ENCODE measurements at regions not wholly inside any gene's neighbourhood (a gene's known extent, or its start where the extent isn't known, plus 50 kb on each side); places are given as distances from the start of the nearest gene placed in this dataset.
"Not testable (repeated sequence)": the region's sequence is repeated elsewhere in the genome, so short reads cannot be mapped to it uniquely, and the experiment has no call there.

GRCh38 chr4:187332141-187332540, 608.5 kb upstream of the FAT1 start:
- no peak for DNase-seq (ENCODE audit: low read depth)

- no peak for DNase-seq (ENCODE audit: low read depth)
Observed at GRCh38 chr4:187333151-187333550, 609.5 kb upstream of the FAT1 start.

DNA sequence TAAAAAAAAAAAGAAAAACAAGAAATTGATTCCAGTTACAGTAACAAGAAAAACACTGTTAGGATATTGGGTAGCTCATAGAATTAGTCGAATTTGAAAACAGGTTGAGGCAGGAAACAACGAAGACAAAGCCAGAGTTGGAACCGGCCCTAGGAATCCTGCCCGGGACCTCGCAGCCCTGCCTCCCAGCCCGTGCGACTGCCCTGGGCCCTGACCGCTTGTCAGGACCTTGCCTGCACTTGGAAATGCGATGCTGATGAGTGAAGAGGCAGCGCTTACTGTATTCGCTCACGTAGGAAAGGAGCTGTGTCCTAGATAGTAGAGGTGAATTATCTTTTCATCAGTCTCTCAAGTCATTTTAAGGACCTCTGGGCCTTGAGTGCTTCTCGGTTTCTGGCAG, 611.7 kb upstream of the FAT1 start:
- DNase-seq (ENCODE audit: low read depth) = no peak

DNA sequence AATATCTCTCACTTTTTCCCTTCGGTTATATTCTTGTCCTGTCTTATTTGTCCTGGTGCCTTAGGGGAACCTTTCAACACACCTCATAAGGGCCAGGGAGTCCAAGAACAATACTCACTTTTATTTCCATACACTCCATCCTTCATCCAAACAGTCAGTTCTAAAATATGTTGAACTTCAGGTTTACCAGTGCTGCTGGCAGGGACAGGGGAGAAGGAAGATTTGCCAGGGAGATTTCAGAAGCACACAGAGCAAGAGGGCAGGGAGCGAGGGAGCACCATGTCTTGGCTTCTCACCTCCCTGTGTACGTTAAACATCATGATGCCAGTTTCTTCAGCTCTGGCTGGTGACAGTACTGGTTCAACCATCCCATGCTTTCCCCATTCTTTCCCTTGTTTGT, 631.1 kb upstream of the FAT1 start:
- DNase-seq (ENCODE audit: low read depth) = no peak

DNA sequence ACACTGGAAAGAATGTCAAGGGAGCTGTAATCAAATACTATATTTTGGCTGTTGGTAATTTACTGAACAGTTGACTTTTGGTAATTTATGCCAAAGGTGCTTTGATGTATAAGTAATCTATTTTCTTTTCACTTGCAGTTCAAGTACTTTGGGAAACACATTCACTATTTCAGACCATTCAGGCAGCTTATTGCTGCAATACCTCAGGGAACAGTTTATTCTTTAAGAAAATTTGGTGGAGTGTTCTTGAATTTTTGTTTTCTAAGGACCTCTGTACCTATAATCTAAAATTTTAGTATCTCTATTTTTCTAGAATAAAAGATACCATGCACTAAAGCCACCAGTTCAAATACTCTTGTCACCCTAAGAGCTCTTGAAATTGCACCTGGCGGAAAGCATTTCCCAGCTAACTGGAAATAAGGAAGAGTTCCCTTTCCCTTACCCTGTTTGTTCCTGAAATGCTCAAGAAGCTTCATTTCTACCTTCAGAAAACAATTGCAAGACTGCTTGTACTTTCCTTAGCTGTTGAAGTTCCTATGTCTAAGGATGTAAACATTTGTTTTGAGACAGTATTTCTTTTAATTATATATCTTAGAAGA, 633.5 kb upstream of the FAT1 start:
- no peak for DNase-seq (ENCODE audit: low read depth)

DNA sequence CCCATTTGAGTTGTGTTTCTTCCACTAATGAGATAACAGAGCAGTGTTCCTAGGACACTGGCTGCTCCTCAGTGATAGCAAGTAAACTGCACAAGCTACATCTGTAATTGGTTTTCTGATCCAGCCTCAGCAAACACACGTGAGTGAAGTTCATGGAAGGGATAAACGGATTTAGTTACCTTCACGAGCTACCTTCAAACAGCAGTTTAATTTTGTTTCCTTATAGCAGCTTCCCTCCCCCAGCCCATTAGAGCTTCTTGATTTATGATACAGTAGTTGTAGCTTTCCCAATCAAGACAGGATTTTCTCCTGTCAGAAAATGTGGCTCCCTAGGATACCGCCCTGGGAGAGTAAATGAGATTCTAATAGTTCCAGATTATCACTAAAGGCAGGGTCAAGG, 634.2 kb upstream of the FAT1 start:
- DNase-seq (ENCODE audit: low read depth) = no peak

DNA sequence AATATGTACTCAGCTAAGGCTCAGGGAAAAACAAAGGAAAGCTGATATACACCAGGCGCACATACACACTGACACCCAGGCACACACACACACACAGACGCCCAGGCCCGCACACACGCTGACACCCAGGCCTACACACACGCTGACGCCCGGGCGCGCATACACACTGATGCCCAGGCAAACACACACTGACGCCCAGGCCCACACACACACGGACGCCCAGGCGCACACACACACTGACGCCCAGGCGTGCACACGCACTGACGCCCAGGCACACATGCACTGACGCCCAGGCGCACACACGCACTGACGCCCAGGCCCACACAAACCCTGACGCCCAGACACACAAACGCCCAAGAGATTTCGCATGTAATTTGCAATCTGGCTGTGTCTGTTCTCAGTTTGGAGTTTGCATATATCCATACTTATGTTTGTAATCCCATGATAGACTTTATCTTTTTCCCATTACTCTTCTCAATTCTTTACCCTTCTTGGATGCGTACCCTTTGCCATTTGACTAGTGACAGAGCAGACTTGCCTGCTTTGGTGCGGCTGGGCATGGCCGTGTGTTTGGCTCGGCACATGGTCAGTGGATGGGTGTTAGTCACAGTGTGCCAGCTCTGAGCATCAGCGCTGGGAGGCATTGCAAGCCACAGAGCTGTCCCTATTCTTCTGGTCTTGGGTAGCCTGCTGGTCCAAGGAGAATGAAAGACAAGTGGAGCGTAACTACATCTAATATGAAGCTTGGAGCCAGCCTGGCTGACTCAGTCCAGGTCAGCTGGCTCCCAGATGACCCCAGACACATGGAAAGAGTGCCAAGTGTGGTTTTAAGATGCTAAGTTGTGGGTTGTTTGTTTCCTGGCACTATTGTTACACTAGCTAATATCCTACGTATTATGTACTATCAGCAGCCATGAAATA, 632.4 kb upstream of the ZFP42 start:
- DNase-seq (ENCODE audit: low read depth) = no peak

DNA sequence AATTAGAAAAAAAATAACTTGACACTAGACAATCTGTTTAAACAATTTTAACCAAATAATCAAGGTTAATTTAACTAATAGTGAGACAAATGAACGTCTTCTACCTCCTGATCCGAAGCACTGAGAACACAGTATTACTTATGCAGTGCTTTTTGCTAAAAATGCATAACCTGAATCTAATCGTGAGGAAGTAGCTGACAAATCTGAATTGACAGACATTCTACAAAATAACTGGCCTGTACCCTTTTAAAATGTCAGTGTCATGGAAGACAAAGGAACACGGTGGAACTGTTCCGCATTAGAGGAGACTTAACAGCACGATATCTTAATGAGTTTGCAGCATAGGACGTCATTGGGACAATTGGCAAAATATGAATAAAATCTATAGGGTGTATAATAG, 631.2 kb upstream of the ZFP42 start:
- DNase-seq (ENCODE audit: low read depth) = no peak

DNA sequence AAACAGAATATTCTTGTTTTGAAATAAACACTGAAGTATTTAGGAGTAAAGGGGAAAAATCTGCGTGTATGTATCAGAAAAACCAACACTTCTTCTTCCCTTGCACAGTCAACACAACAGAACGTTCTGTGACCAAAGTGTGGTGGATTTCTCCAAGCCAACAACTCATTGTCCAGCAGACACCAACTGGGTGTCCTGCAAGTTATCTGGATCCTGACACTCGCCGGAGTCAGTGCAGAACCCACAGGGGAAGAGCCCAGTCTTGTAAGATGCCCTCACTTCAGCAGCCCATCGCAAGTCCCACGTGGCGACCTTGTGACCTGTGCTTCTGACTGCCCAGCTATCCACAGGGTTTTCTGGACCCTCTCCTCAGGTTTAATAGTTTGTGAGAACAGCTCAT, 630.7 kb upstream of the ZFP42 start:
- no peak for DNase-seq (ENCODE audit: low read depth)

DNA sequence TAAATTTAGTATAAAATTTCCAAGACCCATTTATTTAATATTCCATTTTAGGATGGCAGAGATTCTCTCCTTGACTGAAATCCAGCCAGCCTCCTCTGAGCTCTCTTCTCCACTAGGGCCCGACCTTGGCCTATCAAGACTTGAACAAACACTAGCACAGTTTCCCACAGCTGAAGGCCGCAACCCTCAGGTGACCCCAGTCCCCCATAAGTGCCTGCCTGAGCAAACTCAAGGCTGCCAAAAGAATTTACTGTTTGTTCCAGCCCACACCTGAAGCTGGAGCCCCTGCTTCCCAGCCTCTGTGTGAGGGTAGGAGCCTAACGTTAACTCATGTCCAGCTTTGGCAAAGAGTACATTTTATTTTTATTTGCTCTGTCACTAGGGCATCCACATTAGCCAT, 629.0 kb upstream of the ZFP42 start:
- DNase-seq (ENCODE audit: low read depth) = no peak

- no peak for DNase-seq (ENCODE audit: low read depth)
Observed at GRCh38 chr4:187370918-187371317, 624.7 kb upstream of the ZFP42 start.

GRCh38 chr4:187378441-187378840, 617.1 kb upstream of the ZFP42 start:
- no peak for DNase-seq (ENCODE audit: low read depth)

GRCh38 chr4:187380181-187380581, 615.4 kb upstream of the ZFP42 start:
- DNase-seq (ENCODE audit: low read depth) = no peak

DNA sequence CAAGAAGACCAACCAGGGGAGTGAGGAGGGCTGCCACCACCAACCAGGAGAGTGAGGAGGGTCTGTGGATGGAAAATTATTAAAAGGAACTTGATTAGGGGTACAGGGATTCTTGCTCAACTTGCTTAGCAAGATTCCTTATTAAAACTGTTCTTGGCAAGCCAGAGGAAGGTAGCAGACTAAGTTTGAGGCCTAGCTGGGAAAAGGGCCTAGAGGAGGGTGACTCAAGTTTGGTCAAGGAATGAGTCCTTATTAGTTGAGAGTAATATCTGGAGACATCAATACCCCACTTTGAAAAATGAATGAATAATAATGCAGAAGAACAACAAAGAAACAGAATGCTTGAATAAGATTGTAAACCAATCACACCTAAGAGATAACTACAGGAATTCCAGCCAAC, 612.4 kb upstream of the ZFP42 start:
- no peak for DNase-seq (ENCODE audit: low read depth)

DNA sequence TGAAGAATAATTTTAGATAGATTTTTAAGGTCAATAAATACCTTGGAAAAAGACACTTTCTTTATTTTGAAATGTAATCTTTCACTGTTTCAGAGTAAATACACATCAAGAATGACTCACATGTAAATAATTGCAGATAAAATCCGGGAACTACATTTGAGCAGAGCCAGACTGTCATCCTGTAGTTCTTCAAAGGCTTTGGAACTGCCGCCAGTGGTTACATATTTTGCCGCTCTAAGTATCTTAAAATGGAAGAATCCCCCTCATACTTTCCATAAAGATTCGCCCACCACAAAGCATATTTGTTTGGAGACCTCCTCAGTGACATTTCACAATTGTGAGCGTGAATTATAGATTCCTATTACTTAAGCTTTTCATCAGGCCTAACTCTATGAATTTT, 607.8 kb upstream of the ZFP42 start:
- no peak for DNase-seq (ENCODE audit: low read depth)

- DNase-seq (ENCODE audit: low read depth) = no peak
Observed at GRCh38 chr4:187389420-187389819, 606.2 kb upstream of the ZFP42 start.

GRCh38 chr4:187390646-187391045, 604.9 kb upstream of the ZFP42 start:
- no peak for DNase-seq (ENCODE audit: low read depth)

DNA sequence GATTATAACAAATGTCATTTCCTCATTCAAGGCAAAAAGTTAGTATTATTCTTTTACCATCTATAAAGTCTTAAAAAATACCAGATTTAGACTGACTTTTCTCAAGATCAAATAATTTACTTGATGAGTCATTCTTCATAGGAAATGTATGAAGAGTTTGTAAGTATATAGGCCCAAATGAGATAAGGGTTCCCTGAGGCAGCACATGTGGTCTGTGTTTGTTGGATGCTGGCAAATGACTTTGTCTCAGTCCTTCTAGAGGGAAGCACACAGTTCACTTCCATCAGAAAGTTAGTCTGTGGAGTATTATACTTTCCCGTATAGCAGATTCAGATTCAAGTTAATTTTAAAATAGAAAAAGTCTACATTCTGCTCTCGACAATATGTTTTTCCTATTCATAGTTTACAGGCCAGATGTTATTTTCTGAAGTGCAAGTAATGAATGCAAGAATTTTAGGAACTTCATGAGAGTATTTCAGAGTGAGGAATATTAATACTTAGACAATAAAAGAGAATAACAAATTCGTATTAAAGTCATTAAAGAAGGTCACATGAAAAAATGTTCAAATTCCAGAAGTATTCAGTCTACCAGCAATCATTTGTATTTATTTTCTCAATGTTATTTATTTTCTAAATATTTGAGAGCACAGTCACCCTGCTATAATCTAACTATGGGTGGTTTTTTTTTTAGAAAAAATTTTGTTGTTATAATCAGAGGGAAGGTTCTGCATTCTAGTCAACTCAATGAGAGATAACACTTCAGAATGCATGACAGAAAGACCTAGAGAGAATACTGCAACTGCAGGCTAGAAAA, 601.8 kb upstream of the ZFP42 start:
- no peak for DNase-seq (ENCODE audit: low read depth)

GRCh38 chr4:187396106-187396505, 599.5 kb upstream of the ZFP42 start:
- DNase-seq (ENCODE audit: low read depth) = no peak

- DNase-seq (ENCODE audit: low read depth) = not testable (repeated sequence)
Observed at GRCh38 chr4:187408447-187408846, 587.1 kb upstream of the ZFP42 start.

DNA sequence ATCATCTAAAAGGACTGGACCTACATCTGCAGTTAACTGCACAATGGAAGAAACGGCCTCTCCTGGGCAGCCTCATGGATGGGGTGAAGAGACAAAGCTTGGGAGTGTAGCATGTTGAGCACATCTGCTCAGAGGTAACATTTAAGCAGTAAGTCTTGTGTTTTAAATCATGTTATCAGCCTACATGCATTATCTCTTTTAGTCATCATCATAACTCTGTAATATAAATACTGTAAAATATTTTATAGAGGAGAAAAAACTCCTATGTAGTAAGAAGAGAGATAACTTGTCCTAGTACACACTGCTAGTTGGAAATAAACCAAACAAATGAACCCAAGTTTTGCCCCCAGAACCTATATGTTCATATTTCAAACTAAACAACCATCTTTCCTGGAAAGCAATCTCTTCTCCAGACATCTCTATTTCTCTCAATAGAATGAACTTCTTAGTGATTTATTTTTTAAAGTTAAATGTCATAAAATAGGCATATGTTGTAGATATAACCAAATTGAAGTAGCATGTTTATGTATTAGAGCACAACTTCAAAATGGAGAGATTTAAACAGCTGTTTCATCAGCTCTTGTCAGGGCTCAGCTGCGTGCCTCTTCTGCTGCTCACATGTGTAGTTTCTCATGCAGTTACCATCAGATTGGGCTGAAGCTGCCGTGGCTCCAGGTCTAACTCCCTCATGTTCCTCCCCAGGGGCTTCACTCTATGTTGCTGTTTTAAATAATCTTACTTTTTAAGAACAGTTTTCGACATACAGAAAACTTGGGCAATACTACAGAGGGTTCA, 581.8 kb upstream of the ZFP42 start:
- no peak for DNase-seq (ENCODE audit: low read depth)

DNA sequence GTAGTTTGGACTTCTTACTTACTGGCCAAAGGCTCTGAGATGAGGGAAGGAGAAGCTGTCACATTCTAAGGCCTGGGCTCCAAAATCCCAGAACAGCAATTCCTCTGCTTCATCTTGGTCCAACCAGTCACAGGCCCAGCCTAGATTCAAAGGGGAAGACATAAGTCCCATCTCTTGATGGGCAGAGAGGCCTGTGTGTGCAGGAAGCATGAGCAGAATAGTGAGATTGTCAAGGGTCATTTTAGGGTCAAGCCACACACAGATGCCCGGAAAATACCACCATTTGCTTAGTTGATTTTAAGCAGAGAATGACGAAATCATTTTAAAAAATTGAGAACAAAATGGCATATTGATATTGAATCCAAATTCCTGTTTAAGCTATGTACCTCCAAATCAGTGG, 580.9 kb upstream of the ZFP42 start:
- no peak for DNase-seq (ENCODE audit: low read depth)

Data from CMK (cell line).